ENCODE measurements at regions not wholly inside any gene's neighbourhood (a gene's known extent, or its start where the extent isn't known, plus 50 kb on each side); places are given as distances from the start of the nearest gene placed in this dataset.

GRCh38 chr7:156102267-156102666 is 290.0 kb upstream of the SHH start:
- TF ChIP-seq GATA3 (IDR thresholded peaks at IDR 0.05; ENCODE audit: low read depth, low read length) = no peak
- no peak for TF ChIP-seq GATA2 (IDR thresholded peaks at IDR 0.05; ENCODE audit: low read depth, low read length)

All from SH-SY5Y (cell line).